Activated B cell treated with CpG ODN at 0.5 μM for 24 hours (primary cell): ENCODE measurements at regions not wholly inside any gene's neighbourhood (a gene's known extent, or its start where the extent isn't known, plus 50 kb on each side); places are given as distances from the start of the nearest gene placed in this dataset.

ENCODE experiments used
- ATAC-seq: fragments of 200-7000 bp; cut with Tn5 transposase; one replicate; pipeline ENCODE4 v1.10.0; 2021; ENCODE audit warnings: low read depth, mild to moderate bottlenecking, moderate library complexity
- CTCF ChIA-PET: fragments of 350-600 bp; sonication (Branson Sonifier 250); formaldehyde crosslinking; loops from one replicate; lab custom pipeline; 2021; ENCODE audit warnings: antibody characterized with exemption; lab: Charles Lee
- POLR2A ChIA-PET: fragments of 350-600 bp; sonication (Branson Sonifier 250); formaldehyde crosslinking; loops from one replicate; lab custom pipeline; 2021; ENCODE audit warnings: antibody characterized with exemption; lab: Charles Lee
- DNase-seq: peaks from one replicate; pipeline ENCODE4 v3.0.0; 2022
- H3K27ac Mint-ChIP-seq: one replicate; pipeline ENCODE4 v1.8.0; 2020; ENCODE audit warnings: mixed read lengths
- H3K27me3 Mint-ChIP-seq: one replicate; pipeline ENCODE4 v1.8.0; 2021; ENCODE audit warnings: mixed read lengths
- H3K36me3 Mint-ChIP-seq: one replicate; pipeline ENCODE4 v1.8.0; 2021; ENCODE audit warnings: low read depth, mixed read lengths
- H3K4me1 Mint-ChIP-seq: one replicate; pipeline ENCODE4 v1.8.0; 2021; ENCODE audit warnings: mixed read lengths
- H3K4me3 Mint-ChIP-seq: one replicate; pipeline ENCODE4 v1.8.0; 2020; ENCODE audit warnings: mild to moderate bottlenecking, mixed read lengths
- H3K9me3 Mint-ChIP-seq: one replicate; pipeline ENCODE4 v1.8.0; 2020; ENCODE audit warnings: mixed read lengths
- CTCF ChIP-seq: fragments of 200-600 bp; IDR thresholded peaks from one replicate; pipeline ENCODE4 v1.8.0; 2022; ENCODE audit warnings: antibody characterized with exemption, mild to moderate bottlenecking
- intact Hi-C: fragments of 100-400 bp; cut with micrococcal nuclease; formaldehyde crosslinking; loops from one replicate; pipeline ENCODE4 v1.15.1; 2024

- ATAC-seq, result no peak
- intact Hi-C loops, result no loop called here
- TF ChIP-seq CTCF, result no peak
- no peaks in the 10 kb centered on the region for H3K4me1 Mint-ChIP-seq
- no peak for DNase-seq
- no peaks in the 10 kb centered on the region for H3K27me3 Mint-ChIP-seq
- H3K27ac Mint-ChIP-seq, result no peak overlapping the region
- no peaks in the 10 kb centered on the region for H3K36me3 Mint-ChIP-seq
- ChIA-PET CTCF (no interaction called here), POLR2A (no interaction called here)
- no peaks in the 10 kb centered on the region for H3K9me3 Mint-ChIP-seq
- H3K4me3 Mint-ChIP-seq, result no peak overlapping the region
These were observed 302.4 kb upstream of the HS6ST1 start for GRCh38 chr2:128621074-128621473.

- Mint-ChIP-seq H3K9me3 (no peaks in the 10 kb centered on the region), H3K27ac (no peak overlapping the region), H3K27me3 (no peaks in the 10 kb centered on the region), H3K4me3 (no peak overlapping the region), H3K4me1 (no peaks in the 10 kb centered on the region), H3K36me3 (no peaks in the 10 kb centered on the region)
- ChIA-PET POLR2A (no interaction called here), CTCF (no interaction called here)
- DNase-seq (no peak), ATAC-seq (no peak)
- TF ChIP-seq CTCF, result no peak
- intact Hi-C loops, result no loop called here
These were observed 303.7 kb upstream of the HS6ST1 start for GRCh38 chr2:128622371-128622770.

GRCh38 chr2:128622955-128623620 lies 304.4 kb upstream of the HS6ST1 start:
- Mint-ChIP-seq H3K4me3 (no peak overlapping the region), H3K27ac (no peak overlapping the region), H3K36me3 (no peaks in the 10 kb centered on the region), H3K9me3 (no peaks in the 10 kb centered on the region), H3K27me3 (no peaks in the 10 kb centered on the region), H3K4me1 (no peaks in the 10 kb centered on the region)
- DNase-seq, result no peak
- CTCF ChIA-PET, result no interaction called here
- no peak for TF ChIP-seq CTCF
- ATAC-seq, result no peak
- intact Hi-C loops, result no loop called here
- POLR2A ChIA-PET, result no interaction called here

- Mint-ChIP-seq H3K27ac (no peak overlapping the region), H3K27me3 (no peaks in the 10 kb centered on the region), H3K9me3 (no peaks in the 10 kb centered on the region), H3K4me3 (no peak overlapping the region), H3K36me3 (no peaks in the 10 kb centered on the region), H3K4me1 (no peaks in the 10 kb centered on the region)
- POLR2A ChIA-PET, result no interaction called here
- TF ChIP-seq CTCF, result no peak
- ATAC-seq (no peak), DNase-seq (no peak)
- intact Hi-C loops, result no loop called here
- CTCF ChIA-PET, result no interaction called here
These were observed 305.4 kb upstream of the HS6ST1 start for GRCh38 chr2:128623776-128624761.

GRCh38 chr2:128624956-128625355 lies 306.3 kb upstream of the HS6ST1 start:
- no peaks in the 10 kb centered on the region for H3K36me3 Mint-ChIP-seq
- TF ChIP-seq CTCF, result no peak
- H3K9me3 Mint-ChIP-seq, result no peaks in the 10 kb centered on the region
- H3K27ac Mint-ChIP-seq, result no peak overlapping the region
- H3K4me3 Mint-ChIP-seq, result no peak overlapping the region
- POLR2A ChIA-PET, result no interaction called here
- intact Hi-C loops, result no loop called here
- ATAC-seq, result no peak
- no peaks in the 10 kb centered on the region for H3K4me1 Mint-ChIP-seq
- no peak for DNase-seq
- CTCF ChIA-PET, result no interaction called here
- no peaks in the 10 kb centered on the region for H3K27me3 Mint-ChIP-seq
